Glomerular visceral epithelial cell (primary cell): ENCODE measurements at regions not wholly inside any gene's neighbourhood (a gene's known extent, or its start where the extent isn't known, plus 50 kb on each side); places are given as distances from the start of the nearest gene placed in this dataset.

Source experiments
- DNase-seq: peaks from one replicate; pipeline ENCODE4 v3.0.0-alpha.2; 2016; ENCODE audit errors: extremely low spot score

GRCh38 chr21:29441651-29442050 lies 142.9 kb downstream of the BACH1 start:
- DNase-seq, result no peak

- DNase-seq, result no peak
These were observed 144.8 kb downstream of the BACH1 start for GRCh38 chr21:29443411-29444010.

- no peak for DNase-seq
These were observed 150.0 kb downstream of the BACH1 start for GRCh38 chr21:29448766-29449165.

- no peak for DNase-seq
These were observed 150.7 kb downstream of the BACH1 start for GRCh38 chr21:29449306-29449950.

GRCh38 chr21:29450058-29450457 lies 151.3 kb downstream of the BACH1 start:
- no peak for DNase-seq

GRCh38 chr21:29453511-29453910 lies 154.8 kb downstream of the BACH1 start:
- DNase-seq, result no peak

- DNase-seq, result no peak
These were observed 155.5 kb downstream of the BACH1 start for GRCh38 chr21:29454179-29454578.

- DNase-seq, result no peak
These were observed 163.8 kb downstream of the BACH1 start for GRCh38 chr21:29462479-29462878.

- no peak for DNase-seq
These were observed 166.8 kb downstream of the BACH1 start for GRCh38 chr21:29465546-29465945.

GRCh38 chr21:29466532-29466931 lies 167.8 kb downstream of the BACH1 start:
- DNase-seq, result no peak

- no peak for DNase-seq
These were observed 171.7 kb downstream of the BACH1 start for GRCh38 chr21:29470397-29470796.

- no peak for DNase-seq
These were observed 175.1 kb downstream of the BACH1 start for GRCh38 chr21:29473808-29474207.

GRCh38 chr21:29475329-29475728 lies 176.6 kb downstream of the BACH1 start:
- no peak for DNase-seq

GRCh38 chr21:29477347-29477746 lies 178.6 kb downstream of the BACH1 start:
- DNase-seq, result no peak

GRCh38 chr21:29477941-29478340 lies 179.2 kb downstream of the BACH1 start:
- peak; percentile 54 for DNase-seq

- no peak for DNase-seq
These were observed 182.4 kb downstream of the BACH1 start for GRCh38 chr21:29481081-29481480.

GRCh38 chr21:29481641-29482040 lies 182.9 kb downstream of the BACH1 start:
- no peak for DNase-seq

- DNase-seq, result no peak
These were observed 187.6 kb downstream of the BACH1 start for GRCh38 chr21:29486306-29486807.
